Uterus (tissue), 2 donors: ENCODE measurements at regions not wholly inside any gene's neighbourhood (a gene's known extent, or its start where the extent isn't known, plus 50 kb on each side); places are given as distances from the start of the nearest gene placed in this dataset.

Experiments used
- POLR2A ChIP-seq, 2 donors: fragments of 450-650 bp; IDR thresholded peaks; one replicate each; pipeline ENCODE4 v1.6.1; 2016; ENCODE audit warnings: antibody characterized with exemption in 2 of 2, mild to moderate bottlenecking in 1 of 2, moderate library complexity in 1 of 2
- TF ChIP-seq, protein P1 (sequence below), 4 experiments: fragments of 200-600 bp in 2 of 4; fragments of 450-650 bp in 2 of 4; sonication (generic) in 2 of 4; IDR thresholded peaks; one replicate each; pipeline ENCODE4 v1.5.1; 2016 to 2019; ENCODE audit warnings: antibody characterized with exemption in 4 of 4, mild to moderate bottlenecking in 2 of 4, moderate library complexity in 1 of 4

DNA sequence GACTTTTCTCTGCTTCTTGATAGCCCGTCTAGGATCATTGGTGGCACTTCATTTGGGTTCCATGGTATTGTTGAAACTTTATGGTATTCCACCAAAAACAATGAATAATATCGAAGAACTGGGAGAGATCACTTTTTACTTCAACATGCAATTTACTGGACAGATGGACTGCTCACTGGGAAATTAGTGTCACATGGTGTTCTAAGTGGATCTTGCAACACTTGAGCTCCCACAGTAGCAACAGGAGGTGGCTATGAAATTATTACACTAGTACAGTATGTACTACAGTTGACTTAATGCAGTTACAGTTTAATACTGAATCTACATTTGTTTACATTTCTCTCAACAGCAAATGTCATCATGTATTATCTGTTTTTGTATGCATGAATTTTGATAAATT lies 997.3 kb downstream of the REEP3 start:
- TF ChIP-seq, protein P1, sequence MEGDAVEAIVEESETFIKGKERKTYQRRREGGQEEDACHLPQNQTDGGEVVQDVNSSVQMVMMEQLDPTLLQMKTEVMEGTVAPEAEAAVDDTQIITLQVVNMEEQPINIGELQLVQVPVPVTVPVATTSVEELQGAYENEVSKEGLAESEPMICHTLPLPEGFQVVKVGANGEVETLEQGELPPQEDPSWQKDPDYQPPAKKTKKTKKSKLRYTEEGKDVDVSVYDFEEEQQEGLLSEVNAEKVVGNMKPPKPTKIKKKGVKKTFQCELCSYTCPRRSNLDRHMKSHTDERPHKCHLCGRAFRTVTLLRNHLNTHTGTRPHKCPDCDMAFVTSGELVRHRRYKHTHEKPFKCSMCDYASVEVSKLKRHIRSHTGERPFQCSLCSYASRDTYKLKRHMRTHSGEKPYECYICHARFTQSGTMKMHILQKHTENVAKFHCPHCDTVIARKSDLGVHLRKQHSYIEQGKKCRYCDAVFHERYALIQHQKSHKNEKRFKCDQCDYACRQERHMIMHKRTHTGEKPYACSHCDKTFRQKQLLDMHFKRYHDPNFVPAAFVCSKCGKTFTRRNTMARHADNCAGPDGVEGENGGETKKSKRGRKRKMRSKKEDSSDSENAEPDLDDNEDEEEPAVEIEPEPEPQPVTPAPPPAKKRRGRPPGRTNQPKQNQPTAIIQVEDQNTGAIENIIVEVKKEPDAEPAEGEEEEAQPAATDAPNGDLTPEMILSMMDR (IDR thresholded peaks at IDR 0.05), result no peak
- no peak for TF ChIP-seq POLR2A (IDR thresholded peaks at IDR 0.05)
